GM12865 (cell line): ENCODE measurements at regions not wholly inside any gene's neighbourhood (a gene's known extent, or its start where the extent isn't known, plus 50 kb on each side); places are given as distances from the start of the nearest gene placed in this dataset.

Source experiments
- DNase-seq: peaks from one replicate; pipeline ENCODE4 v3.0.0; 2010; ENCODE audit warnings: low read depth
- H3K4me3 ChIP-seq: 2 replicates; pipeline ENCODE4 v1.5.1; 2011; ENCODE audit warnings: mild to moderate bottlenecking, low read depth, low read length, control low read depth
- CTCF ChIP-seq: IDR thresholded peaks from 2 replicates; pipeline ENCODE4 v1.5.1; 2011; ENCODE audit warnings: low read length, control low read depth, low read depth, inconsistent platforms; ENCODE audit not compliant: insufficient read depth; ENCODE audit errors: missing control alignments

- no peak overlapping the region for H3K4me3 ChIP-seq
- no peak for TF ChIP-seq CTCF
- no peak for DNase-seq
These were observed 229.3 kb downstream of the GPR37 start for GRCh38 chr7:124536156-124536762.

- TF ChIP-seq CTCF: no peak
- no peak overlapping the region for H3K4me3 ChIP-seq
- DNase-seq: no peak
These were observed 233.4 kb downstream of the GPR37 start for GRCh38 chr7:124532166-124532565.

GRCh38 chr7:124516911-124517310, 248.7 kb downstream of the GPR37 start:
- H3K4me3 ChIP-seq: no peak overlapping the region
- no peak for TF ChIP-seq CTCF
- no peak for DNase-seq

- no peak overlapping the region for H3K4me3 ChIP-seq
- no peak for DNase-seq
- no peak for TF ChIP-seq CTCF
These were observed 250.3 kb downstream of the GPR37 start for GRCh38 chr7:124515106-124515830.

- TF ChIP-seq CTCF: no peak
- DNase-seq: no peak
These were observed 251.1 kb downstream of the GPR37 start for GRCh38 chr7:124514471-124514870.

GRCh38 chr7:124497176-124497575, 268.4 kb downstream of the GPR37 start:
- no peak for DNase-seq
- no peak overlapping the region for H3K4me3 ChIP-seq
- no peak for TF ChIP-seq CTCF

More at GRCh38 chr7:124514471-124514870, 251.1 kb downstream of the GPR37 start:
- H3K4me3 ChIP-seq: no peak overlapping the region

GRCh38 chr7:124489925-124490324, 275.7 kb downstream of the GPR37 start:
- no peak for DNase-seq
- TF ChIP-seq CTCF: no peak
- no peak overlapping the region for H3K4me3 ChIP-seq
